ENCODE measurements at regions not wholly inside any gene's neighbourhood (a gene's known extent, or its start where the extent isn't known, plus 50 kb on each side); places are given as distances from the start of the nearest gene placed in this dataset.
A peak's percentile ranks its signal among the peaks of the same experiment; 100 is the strongest.

DNA sequence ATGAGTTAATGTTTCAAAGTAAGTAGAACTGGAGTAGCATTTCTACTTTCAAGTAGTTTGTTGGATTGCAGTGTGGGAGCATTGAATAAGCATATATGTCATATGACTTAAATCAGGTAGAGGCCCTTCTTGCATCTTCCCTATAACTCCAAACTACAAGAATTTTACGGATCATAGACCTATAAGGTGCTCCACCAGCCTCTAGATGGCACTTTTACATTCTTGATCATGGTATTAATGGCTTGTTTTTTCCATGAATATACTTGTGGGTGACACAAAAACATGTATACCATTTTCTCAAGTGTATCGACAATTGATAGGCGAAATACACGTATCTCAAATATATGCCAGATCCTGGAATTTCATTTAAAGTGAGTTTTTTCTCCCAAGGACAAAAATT is 311.1 kb downstream of the ZPLD1 start:
- no peak for DNase-seq (ENCODE audit: low spot score)
- Histone ChIP-seq H2BK120ac (ENCODE audit: low read depth, low read length) (no peak overlapping the region), H3K79me1 (ENCODE audit: low read depth, low read length) (no peaks in the 10 kb centered on the region), H3K4me3 (ENCODE audit: low read length in 2 of 2) (no peak overlapping the region), H3K27me3 (ENCODE audit: control insufficient read depth in 3 of 3, insufficient read depth in 3 of 3, low read depth in 1 of 3, low read length in 3 of 3) (no peaks in the 10 kb centered on the region), H3K4ac (ENCODE audit: low read length) (no peak overlapping the region), H2AK5ac (ENCODE audit: low read depth, low read length) (no peak overlapping the region), H3K9ac (ENCODE audit: low read depth, low read length, poor library complexity) (no peak overlapping the region), H2BK12ac (ENCODE audit: low read length) (no peak overlapping the region), H2BK5ac (ENCODE audit: low read length) (no peak overlapping the region), H4K91ac (ENCODE audit: low read depth, low read length, poor library complexity) (no peak overlapping the region), H3K18ac (ENCODE audit: low read length) (no peak overlapping the region), H3K4me2 (ENCODE audit: insufficient read depth, low read length, poor library complexity, severe bottlenecking) (no peak overlapping the region), H3K36me3 (replicated peaks in 1 of 2; ENCODE audit: control insufficient read depth in 2 of 2, insufficient read depth in 2 of 2, low read length in 2 of 2) (no peaks in the 10 kb centered on the region), H3K4me1 (ENCODE audit: control insufficient read depth in 2 of 2, insufficient read depth in 1 of 2, low read depth in 1 of 2, low read length in 2 of 2) (peaks cover 0 to 4% of the 10 kb centered on the region in 2 donors), H2AFZ (ENCODE audit: low read length) (no peak overlapping the region), H2BK15ac (ENCODE audit: low read length) (no peak overlapping the region), H4K8ac (ENCODE audit: low read depth, low read length) (no peak overlapping the region), H3K14ac (ENCODE audit: low read length) (no peak overlapping the region), H3K27ac (replicated peaks; ENCODE audit: low read length) (no peak overlapping the region), H3K23ac (ENCODE audit: low read depth, low read length, poor library complexity) (no peak overlapping the region), H3K9me3 (replicated peaks in 1 of 2; ENCODE audit: control insufficient read depth in 2 of 2, insufficient read depth in 1 of 2, low read depth in 1 of 2, low read length in 2 of 2) (no peaks in the 10 kb centered on the region)
- no CpG with 5 or more reads among the region's 4 CpGs for WGBS, 2 donors (ENCODE audit: extremely low coverage in 2 of 2, insufficient read length in 2 of 2, insufficient replicate concordance in 1 of 2)

GRCh38 chr3:102747611-102748010 is 312.8 kb downstream of the ZPLD1 start:
- peaks cover 0 to 4% of the 10 kb centered on the region in 2 donors for H3K4me1 ChIP-seq (ENCODE audit: control insufficient read depth in 2 of 2, insufficient read depth in 1 of 2, low read depth in 1 of 2, low read length in 2 of 2)
- no peak overlapping the region for H2BK5ac ChIP-seq (ENCODE audit: low read length)
- no peak overlapping the region for H3K27ac ChIP-seq (replicated peaks; ENCODE audit: low read length)
- no peak overlapping the region for H3K23ac ChIP-seq (ENCODE audit: low read depth, low read length, poor library complexity)
- H3K14ac ChIP-seq (ENCODE audit: low read length): no peak overlapping the region
- no peak overlapping the region for H2AK5ac ChIP-seq (ENCODE audit: low read depth, low read length)
- H3K79me1 ChIP-seq (ENCODE audit: low read depth, low read length): no peaks in the 10 kb centered on the region
- no peak overlapping the region for H4K91ac ChIP-seq (ENCODE audit: low read depth, low read length, poor library complexity)
- H3K4me2 ChIP-seq (ENCODE audit: insufficient read depth, low read length, poor library complexity, severe bottlenecking): no peak overlapping the region
- no peak overlapping the region for H2AFZ ChIP-seq (ENCODE audit: low read length)
- no peak overlapping the region for H2BK12ac ChIP-seq (ENCODE audit: low read length)
- H4K8ac ChIP-seq (ENCODE audit: low read depth, low read length): no peak overlapping the region
- no peak overlapping the region for H3K4me3 ChIP-seq (ENCODE audit: low read length in 2 of 2)
- no peaks in the 10 kb centered on the region for H3K9me3 ChIP-seq (replicated peaks in 1 of 2; ENCODE audit: control insufficient read depth in 2 of 2, insufficient read depth in 1 of 2, low read depth in 1 of 2, low read length in 2 of 2)
- H3K9ac ChIP-seq (ENCODE audit: low read depth, low read length, poor library complexity): no peak overlapping the region
- WGBS, 2 donors (ENCODE audit: extremely low coverage in 2 of 2, insufficient read length in 2 of 2, insufficient replicate concordance in 1 of 2): no CpG with 5 or more reads among the region's 4 CpGs
- DNase-seq (ENCODE audit: low spot score): no peak
- H3K36me3 ChIP-seq (replicated peaks in 1 of 2; ENCODE audit: control insufficient read depth in 2 of 2, insufficient read depth in 2 of 2, low read length in 2 of 2): no peaks in the 10 kb centered on the region
- no peak overlapping the region for H3K18ac ChIP-seq (ENCODE audit: low read length)
- H2BK15ac ChIP-seq (ENCODE audit: low read length): no peak overlapping the region
- H2BK120ac ChIP-seq (ENCODE audit: low read depth, low read length): no peak overlapping the region
- no peaks in the 10 kb centered on the region for H3K27me3 ChIP-seq (ENCODE audit: control insufficient read depth in 3 of 3, insufficient read depth in 3 of 3, low read depth in 1 of 3, low read length in 3 of 3)
- no peak overlapping the region for H3K4ac ChIP-seq (ENCODE audit: low read length)

DNA sequence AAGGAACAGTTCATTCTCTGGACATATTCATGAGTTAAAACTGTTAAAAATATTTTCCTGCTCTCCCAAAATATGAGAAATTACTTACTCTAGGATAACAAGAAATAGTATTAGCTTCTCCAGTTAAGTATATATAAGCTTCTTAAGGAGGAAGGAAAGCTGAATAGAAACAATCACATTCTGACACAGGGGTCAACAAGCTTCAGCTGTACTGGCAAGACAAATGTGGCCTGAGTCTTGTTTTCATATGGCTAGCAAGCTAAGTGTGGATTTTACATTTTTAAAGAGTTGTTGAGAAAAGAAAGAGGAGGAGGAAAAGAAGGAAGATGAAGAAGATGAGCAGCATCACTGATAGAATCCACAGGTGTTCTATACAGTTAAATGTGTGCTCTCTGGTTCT is 313.8 kb downstream of the ZPLD1 start:
- Histone ChIP-seq H4K91ac (ENCODE audit: low read depth, low read length, poor library complexity) (no peak overlapping the region), H3K14ac (ENCODE audit: low read length) (no peak overlapping the region)

DNA sequence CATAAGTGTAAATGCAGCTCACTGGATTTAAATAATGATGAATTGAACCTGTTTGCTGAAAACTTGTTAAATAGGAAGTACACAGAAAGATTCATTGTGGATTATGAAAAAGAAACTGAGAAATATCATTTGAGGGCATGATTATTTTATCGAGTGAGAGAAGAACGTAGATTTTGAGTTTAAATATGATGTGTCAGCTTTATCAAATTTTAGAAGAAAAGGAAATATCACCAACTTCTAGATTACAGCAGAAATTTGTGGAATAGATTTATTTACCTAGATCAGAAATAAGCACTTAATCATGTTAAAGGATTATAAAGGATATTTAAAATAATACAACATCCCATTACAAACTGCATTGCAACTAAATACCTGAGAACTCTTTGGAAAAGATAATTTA is 315.5 kb downstream of the ZPLD1 start:
- 100% methylated on average over 2 of the region's 2 CpGs for WGBS, 2 donors (ENCODE audit: extremely low coverage in 2 of 2, insufficient read length in 2 of 2, insufficient replicate concordance in 1 of 2)
- Histone ChIP-seq H3K23ac (ENCODE audit: low read depth, low read length, poor library complexity) (no peak overlapping the region), H2AK5ac (ENCODE audit: low read depth, low read length) (no peak overlapping the region), H3K4me1 (ENCODE audit: control insufficient read depth in 2 of 2, insufficient read depth in 1 of 2, low read depth in 1 of 2, low read length in 2 of 2) (peaks cover 0 to 5% of the 10 kb centered on the region in 2 donors), H3K4me2 (ENCODE audit: insufficient read depth, low read length, poor library complexity, severe bottlenecking) (no peak overlapping the region), H2AFZ (ENCODE audit: low read length) (no peak overlapping the region), H3K14ac (ENCODE audit: low read length) (no peak overlapping the region), H4K8ac (ENCODE audit: low read depth, low read length) (no peak overlapping the region), H3K27ac (replicated peaks; ENCODE audit: low read length) (no peak overlapping the region), H3K79me1 (ENCODE audit: low read depth, low read length) (no peaks in the 10 kb centered on the region), H3K18ac (ENCODE audit: low read length) (no peak overlapping the region), H3K27me3 (ENCODE audit: control insufficient read depth in 3 of 3, insufficient read depth in 3 of 3, low read depth in 1 of 3, low read length in 3 of 3) (no peaks in the 10 kb centered on the region), H2BK5ac (ENCODE audit: low read length) (no peak overlapping the region), H3K4ac (ENCODE audit: low read length) (no peak overlapping the region), H3K4me3 (ENCODE audit: low read length in 2 of 2) (no peak overlapping the region), H3K9me3 (replicated peaks in 1 of 2; ENCODE audit: control insufficient read depth in 2 of 2, insufficient read depth in 1 of 2, low read depth in 1 of 2, low read length in 2 of 2) (no peaks in the 10 kb centered on the region), H2BK12ac (ENCODE audit: low read length) (no peak overlapping the region), H3K36me3 (replicated peaks in 1 of 2; ENCODE audit: control insufficient read depth in 2 of 2, insufficient read depth in 2 of 2, low read length in 2 of 2) (no peaks in the 10 kb centered on the region), H4K91ac (ENCODE audit: low read depth, low read length, poor library complexity) (no peak overlapping the region), H2BK15ac (ENCODE audit: low read length) (no peak overlapping the region), H3K9ac (ENCODE audit: low read depth, low read length, poor library complexity) (no peak overlapping the region), H2BK120ac (ENCODE audit: low read depth, low read length) (no peak overlapping the region)
- no peak for DNase-seq (ENCODE audit: low spot score)

More for the DNA sequence above, 313.8 kb downstream of the ZPLD1 start:
- no peaks in the 10 kb centered on the region for H3K79me1 ChIP-seq (ENCODE audit: low read depth, low read length)
- H3K4me2 ChIP-seq (ENCODE audit: insufficient read depth, low read length, poor library complexity, severe bottlenecking): no peak overlapping the region
- DNase-seq (ENCODE audit: low spot score): peak; percentile 14
- peaks cover 0 to 5% of the 10 kb centered on the region in 2 donors for H3K4me1 ChIP-seq (ENCODE audit: control insufficient read depth in 2 of 2, insufficient read depth in 1 of 2, low read depth in 1 of 2, low read length in 2 of 2)
- H3K27me3 ChIP-seq (ENCODE audit: control insufficient read depth in 3 of 3, insufficient read depth in 3 of 3, low read depth in 1 of 3, low read length in 3 of 3): no peaks in the 10 kb centered on the region
- no peak overlapping the region for H3K9ac ChIP-seq (ENCODE audit: low read depth, low read length, poor library complexity)
- no peaks in the 10 kb centered on the region for H3K36me3 ChIP-seq (replicated peaks in 1 of 2; ENCODE audit: control insufficient read depth in 2 of 2, insufficient read depth in 2 of 2, low read length in 2 of 2)
- no peak overlapping the region for H2BK15ac ChIP-seq (ENCODE audit: low read length)
- H2BK120ac ChIP-seq (ENCODE audit: low read depth, low read length): no peak overlapping the region
- H3K9me3 ChIP-seq (replicated peaks in 1 of 2; ENCODE audit: control insufficient read depth in 2 of 2, insufficient read depth in 1 of 2, low read depth in 1 of 2, low read length in 2 of 2): no peaks in the 10 kb centered on the region
- H3K18ac ChIP-seq (ENCODE audit: low read length): no peak overlapping the region
- H4K8ac ChIP-seq (ENCODE audit: low read depth, low read length): no peak overlapping the region
- no peak overlapping the region for H2BK12ac ChIP-seq (ENCODE audit: low read length)
- H3K23ac ChIP-seq (ENCODE audit: low read depth, low read length, poor library complexity): no peak overlapping the region
- no peak overlapping the region for H2AFZ ChIP-seq (ENCODE audit: low read length)
- H2BK5ac ChIP-seq (ENCODE audit: low read length): no peak overlapping the region
- H3K4ac ChIP-seq (ENCODE audit: low read length): no peak overlapping the region
- H2AK5ac ChIP-seq (ENCODE audit: low read depth, low read length): no peak overlapping the region
- no peak overlapping the region for H3K4me3 ChIP-seq (ENCODE audit: low read length in 2 of 2)
- H3K27ac ChIP-seq (replicated peaks; ENCODE audit: low read length): no peak overlapping the region
